H4 (cell line): ENCODE measurements at regions not wholly inside any gene's neighbourhood (a gene's known extent, or its start where the extent isn't known, plus 50 kb on each side); places are given as distances from the start of the nearest gene placed in this dataset.
A peak's percentile ranks its signal among the peaks of the same experiment; 100 is the strongest.

ENCODE experiments used
- DNase-seq: peaks from one replicate; pipeline ENCODE4 v3.0.0-alpha.2; 2015; ENCODE audit warnings: low spot score

DNA sequence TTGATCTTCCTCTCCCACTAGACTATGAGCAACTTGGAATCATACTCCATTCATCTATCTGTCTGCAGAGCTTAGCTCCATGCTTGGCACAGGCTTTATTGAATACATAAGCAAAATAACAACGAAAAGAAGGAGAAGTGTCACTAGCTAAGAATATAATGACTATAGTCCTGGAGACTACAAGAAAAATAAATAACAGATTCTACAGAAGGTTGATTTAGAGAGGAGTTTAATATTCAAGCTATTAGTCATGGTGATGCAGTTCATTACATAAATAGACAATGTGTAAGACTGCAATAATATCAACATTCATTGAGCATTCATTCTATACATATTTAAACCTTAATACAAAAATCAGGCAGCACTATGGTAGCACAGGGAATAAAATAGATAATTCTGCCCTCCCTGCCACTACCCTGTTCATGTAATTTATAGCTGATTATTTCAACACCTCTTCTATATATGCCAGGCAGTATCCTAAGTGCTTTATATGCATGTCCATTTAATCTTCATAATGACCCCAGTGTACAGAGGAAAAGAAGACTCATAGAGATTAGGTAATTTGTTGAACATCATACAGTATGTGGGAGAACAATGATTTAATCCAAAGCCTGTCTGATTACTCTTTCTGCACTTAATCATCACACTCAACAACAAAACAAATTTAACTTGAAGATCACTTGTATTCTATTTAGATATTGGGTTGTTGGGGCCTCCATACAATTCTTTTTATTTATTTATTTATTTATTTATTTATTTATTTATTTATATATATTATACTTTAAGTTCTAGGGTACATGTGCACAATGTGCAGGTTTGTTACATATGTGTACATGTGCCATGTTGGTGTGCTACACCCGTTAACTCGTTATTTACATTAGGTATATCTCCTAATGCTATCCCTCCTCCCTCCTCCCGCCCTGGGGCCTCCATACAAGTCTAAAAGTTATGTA is 165.3 kb downstream of the RNF152 start:
- DNase-seq, result no peak

DNA sequence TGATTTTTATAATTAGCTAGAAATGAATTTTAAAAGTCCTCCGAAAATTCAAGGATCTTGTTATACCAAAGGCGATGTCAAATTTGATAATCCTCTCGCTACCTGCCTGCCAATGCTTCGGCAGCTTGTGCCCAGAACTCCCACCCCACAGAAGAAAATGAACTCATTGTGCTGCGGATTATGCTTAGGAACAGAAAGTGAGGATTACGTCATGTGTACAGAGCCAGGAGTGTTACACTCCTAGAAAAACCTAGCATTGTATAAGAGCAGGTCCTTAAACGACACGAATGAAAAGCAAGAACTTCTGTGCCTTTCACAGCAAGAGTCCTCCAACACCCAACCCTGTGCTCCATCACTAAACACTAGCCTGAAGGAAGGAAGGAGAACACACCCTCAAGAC is 168.3 kb downstream of the RNF152 start:
- no peak for DNase-seq

DNA sequence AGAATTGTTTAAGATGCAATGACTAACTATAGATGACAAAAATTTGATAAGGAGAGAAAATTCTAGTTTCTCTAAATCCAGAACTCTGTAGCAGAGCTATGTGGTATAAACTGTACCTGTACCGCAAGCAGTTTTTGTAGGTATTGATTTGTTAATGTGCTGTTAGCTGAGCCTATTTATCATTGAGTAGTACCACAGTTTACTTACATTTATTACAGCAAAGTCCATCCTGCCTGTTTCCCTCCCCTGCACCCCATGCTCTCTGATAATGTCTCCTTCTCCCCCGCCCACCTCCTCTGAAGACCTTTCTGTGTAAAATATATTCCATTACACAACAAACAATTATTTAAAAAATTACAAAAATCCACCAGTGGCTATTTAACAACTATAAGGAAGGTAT is 170.6 kb downstream of the RNF152 start:
- no peak for DNase-seq

DNA sequence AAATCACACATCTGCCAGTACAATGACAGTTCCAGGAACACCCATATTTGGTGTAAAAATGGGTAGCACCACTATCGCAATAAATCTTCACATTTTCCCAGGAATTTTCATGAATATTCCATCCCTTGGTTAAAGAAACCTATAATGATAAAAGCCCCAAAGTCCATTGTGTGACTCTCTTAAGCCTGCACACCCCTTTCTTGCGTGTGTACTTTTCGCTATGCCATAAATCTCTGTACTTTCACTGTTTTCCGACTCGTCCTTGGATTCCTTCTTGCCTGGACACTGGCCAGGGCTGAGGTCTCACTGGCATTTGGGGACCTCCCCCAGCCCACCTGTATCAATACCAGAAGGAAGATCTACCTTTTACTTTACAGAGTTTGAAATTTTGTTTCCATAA is 172.3 kb downstream of the RNF152 start:
- no peak for DNase-seq

DNA sequence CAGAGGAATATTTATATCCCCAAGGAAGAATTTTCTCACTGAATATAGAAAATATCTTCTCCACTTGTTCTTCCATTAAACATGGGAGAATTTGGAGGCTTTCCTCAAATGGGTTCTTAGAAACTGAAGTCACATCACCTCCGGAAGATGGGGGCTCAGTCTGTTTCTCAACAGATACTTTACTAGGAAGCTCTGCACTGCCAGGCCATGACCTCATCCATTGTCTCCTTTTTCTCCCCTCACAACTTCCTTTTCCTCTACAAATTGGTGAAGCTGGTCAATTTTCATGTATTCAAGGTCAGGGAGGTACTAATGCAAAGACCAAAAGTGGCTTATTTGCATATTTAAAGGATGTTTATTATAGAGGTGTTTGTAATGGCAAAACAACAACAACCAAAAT is 173.1 kb downstream of the RNF152 start:
- DNase-seq, result no peak

DNA sequence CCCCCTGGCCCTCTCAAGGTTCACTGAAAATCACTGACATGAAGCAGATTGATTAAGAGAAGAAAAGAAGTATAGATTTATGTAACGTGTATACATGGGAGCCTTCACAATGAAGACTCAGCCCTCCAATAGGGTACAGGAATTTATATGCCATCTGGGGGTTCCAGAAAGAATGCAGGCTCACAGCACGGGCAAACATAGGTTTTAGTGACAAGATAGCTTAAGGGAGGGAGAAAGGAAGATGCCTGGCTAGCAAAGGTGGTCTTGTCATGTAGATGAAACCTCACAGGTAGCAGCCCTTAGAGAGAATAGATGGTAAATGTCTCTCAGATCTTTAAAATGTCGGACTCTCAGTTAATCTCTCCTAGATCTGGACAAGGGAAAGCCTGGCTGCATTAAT is 173.9 kb downstream of the RNF152 start:
- DNase-seq, result no peak

DNA sequence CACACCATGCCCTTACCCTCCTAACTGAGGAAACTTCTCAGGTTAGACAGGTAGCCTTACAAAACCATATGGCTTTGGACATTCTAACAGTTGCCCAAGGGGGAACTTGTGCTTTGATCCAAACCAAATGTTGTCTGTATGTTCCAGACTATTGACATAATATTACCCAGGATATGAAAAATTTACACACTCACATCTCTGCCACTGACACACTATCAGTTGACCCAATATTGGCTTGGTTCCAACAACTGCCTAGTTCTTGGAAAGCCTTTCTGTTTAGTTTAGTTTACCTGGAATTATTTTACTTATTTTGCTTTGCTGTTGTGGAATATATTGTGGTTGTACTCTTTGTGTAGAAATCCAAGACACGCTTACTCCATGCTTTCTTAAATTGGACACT is 178.4 kb downstream of the RNF152 start:
- no peak for DNase-seq

DNA sequence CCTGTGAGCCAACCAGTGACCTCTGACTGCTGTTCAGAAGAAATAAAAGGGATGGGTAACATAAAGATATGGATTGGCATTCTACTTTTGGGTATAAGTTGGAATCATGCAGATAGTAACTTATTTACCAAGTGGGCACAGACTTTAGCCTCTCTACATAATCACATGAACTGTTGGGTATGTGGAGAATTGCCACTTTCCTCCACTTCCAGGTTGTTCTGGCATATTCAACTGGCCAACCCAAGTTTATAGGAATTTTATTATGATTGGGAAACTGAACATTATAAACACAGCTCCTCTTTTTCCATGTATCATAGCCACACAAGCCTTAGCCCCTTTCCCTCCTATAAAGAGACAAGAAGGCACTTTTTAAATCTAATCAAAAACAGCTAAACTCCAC is 179.3 kb downstream of the RNF152 start:
- DNase-seq, result no peak

DNA sequence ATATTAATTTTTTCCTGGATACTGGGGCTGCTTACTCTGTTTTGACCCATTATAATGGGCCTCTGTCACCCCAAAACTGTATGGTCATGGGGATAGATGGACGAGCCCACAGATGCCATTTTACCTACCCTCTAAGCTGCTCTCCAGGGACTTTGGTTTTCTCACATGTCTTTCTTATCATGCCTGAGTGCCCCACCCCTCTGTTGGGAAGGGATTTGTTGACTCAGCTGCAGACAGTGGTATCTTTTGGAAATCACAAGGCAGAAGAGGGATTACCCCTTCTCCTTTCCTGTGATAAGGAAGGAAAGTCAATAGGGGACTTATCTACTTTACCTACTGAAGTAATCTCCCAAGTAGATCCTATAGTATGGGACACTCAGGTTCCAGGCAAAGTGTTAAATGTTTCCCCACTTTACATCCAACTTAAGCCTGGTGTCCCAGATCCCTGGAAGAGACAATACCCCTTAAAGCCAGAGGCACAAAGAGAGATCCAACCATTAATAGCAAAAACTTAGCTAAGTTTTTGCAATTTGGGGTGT is 182.7 kb downstream of the RNF152 start:
- no peak for DNase-seq

DNA sequence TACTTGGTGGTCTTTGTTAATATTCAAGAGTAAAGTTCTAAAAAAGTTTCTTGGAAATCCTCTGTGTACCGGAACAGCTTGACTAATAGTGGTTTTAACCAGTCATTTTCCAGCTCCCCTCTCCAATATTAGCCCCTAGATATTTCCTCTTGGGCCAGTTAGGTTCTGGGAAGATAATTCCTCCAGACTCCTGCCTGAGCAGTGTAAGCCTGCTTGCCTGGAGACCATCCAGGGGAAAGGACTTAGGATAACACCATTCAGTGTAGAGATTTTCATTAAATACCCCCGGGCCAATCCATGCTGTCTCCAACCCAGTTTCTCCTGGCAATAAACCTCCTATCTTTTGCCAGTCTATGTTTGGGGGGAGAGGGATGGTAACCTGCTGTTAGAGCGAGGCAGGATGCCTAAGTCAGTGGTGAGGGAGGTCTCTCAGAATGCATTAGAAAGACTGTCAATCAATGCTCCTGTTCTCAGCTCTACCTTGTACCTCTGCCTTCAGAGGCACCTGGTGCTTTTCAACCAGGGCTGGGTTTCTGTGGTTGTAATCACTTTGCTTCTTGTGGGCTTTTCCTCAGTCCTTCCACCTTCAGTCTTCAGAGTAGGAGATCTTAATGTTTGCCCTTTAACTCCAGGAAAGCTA is 186.4 kb downstream of the RNF152 start:
- no peak for DNase-seq

DNA sequence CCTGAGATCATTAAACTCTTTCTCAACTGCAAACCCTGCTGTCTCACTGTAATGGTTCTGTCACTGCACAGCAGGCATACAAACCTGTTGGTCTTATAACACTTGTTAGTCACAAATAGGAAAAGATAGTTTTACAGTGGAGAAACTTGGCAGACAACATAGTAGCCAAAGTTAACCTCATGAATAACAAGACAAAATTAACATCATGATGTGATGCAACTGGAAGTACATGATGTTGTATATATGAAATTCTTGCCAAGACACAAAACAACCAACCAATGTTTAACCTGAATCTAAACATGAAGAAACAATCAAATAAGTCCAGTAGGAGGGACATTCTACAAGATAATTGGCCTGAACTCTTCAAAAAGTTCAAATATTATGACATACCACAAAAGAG is 189.3 kb downstream of the RNF152 start:
- DNase-seq, result peak; percentile 46

DNA sequence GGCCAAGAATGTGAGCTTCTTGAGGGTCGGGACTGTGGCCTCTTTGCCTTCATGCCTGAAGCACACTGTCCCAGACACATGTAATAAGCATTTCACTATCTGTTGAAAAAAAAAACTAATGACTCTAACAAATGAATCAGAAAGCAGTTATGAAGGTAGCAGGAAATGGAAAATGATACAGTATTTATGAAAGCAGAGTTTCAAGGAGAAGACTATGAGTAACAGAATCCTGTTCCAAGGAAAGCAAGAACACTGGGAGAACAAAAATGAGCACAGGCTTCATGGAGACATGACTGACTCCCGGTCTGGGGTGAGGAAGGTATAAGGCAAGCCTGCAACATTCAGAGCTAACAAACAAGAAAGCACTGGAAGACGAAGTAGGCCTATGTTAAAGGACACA is 190.8 kb downstream of the RNF152 start:
- DNase-seq, result no peak

DNA sequence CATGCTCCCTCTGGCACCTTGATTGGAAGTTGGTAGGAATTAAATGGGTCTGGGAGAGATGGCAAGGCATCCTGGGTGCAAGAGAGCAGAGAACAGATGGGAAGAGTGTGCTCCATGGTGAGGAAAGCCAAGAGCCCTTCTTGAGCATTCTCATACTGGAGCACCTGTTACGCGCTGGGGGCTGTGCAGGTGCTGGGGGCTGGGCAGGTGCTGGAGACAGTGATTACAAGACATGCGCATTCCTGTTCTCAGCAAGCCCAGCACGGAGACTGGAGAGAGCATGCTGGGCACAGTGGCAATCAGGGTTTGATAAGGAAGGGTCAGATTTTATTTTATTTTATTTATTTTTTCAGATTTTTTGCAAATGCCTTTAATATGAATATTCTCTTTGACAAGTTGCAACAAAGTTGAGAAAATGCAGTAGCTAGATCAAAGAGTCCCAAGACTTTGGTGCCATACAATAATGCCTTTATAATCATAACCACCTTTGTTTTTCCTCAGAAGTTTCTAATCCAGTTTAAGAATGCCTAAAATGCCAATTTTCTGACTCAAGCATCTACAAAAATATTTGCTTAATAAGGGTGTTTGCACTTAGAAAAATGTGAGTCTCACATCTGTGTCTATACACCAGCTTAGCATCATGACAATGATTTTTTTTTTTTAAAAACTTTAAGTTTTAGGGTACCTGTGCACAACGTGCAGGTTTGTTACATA is 193.3 kb downstream of the RNF152 start:
- DNase-seq, result no peak

DNA sequence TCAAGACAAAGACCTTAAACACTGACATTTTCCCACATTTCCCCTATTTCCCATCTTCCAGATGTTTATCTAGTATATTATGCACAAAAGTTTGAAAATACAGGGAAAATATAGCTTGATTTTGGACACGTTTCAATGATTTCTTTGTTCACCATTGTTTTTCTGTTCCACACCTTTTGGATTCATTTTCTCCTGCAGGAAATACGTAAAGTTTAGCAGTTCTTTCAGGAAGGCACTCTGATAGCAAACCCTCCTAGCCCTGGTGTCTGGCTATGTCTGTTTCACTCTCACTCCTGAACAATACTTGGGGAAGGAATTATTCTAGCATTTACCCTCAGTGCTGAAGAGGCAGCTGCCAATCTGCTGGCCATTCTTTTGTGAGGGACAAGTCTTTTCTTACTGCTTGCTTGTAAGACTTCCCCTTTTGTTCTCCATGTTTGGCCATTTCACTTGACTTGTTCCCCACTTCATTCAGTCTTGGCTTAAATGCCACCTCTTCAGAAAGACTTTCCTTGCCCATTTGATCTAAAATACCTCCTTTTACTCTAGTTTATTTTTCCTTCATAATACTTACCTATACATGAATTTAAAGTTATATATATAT is 195.4 kb downstream of the RNF152 start:
- DNase-seq, result no peak

DNA sequence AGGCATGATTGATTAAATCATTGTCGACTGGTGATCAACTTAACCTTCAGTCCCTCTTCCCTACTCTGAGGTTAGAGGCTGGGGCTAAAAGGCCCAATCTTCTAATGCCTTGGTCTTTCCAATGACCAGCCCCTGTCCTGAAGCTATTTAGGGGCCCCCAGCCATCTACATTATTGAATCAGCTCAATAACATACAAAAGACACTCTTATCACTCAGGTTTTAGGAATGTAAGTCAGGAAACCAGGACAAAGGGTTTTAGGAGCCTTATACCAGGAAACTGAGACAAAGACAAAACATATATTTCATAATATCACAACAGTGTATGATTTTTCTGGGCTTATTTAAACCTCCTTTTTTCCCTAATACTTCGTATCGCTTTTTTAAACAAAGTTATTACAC is 198.6 kb downstream of the RNF152 start:
- no peak for DNase-seq

DNA sequence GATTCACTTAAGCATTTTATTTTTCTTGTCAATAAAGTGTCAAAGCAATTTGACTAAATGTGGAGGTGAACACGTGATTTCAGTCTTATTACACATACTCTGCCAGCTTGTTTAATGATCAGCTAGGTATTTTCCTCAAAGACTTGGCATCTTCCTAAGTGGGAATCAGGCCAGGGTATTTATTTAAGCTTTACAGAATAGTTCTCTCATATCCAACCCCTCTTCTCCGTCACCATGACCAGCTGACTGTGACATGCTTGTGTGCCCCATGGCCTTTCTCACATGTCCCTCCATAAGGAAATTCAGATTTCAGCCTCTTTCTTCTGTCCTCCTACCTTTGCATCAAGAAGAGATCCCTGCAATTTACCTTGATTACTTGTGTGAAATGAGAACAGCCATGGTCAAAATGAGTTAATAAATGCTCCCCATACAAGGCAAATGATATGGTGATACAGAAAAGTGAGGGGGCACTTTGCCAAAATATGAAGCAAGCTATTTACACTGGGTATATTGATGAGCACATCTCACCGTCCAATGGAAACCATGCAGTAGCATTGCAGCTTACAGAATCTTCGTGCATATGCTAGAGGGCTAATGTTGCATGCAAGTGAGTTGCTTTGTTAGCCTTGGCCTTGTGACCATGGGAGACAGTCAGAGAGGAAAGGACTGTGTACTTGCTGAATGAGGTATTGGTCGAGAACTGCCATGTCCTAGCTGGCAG is 202.2 kb downstream of the RNF152 start:
- DNase-seq, result no peak

DNA sequence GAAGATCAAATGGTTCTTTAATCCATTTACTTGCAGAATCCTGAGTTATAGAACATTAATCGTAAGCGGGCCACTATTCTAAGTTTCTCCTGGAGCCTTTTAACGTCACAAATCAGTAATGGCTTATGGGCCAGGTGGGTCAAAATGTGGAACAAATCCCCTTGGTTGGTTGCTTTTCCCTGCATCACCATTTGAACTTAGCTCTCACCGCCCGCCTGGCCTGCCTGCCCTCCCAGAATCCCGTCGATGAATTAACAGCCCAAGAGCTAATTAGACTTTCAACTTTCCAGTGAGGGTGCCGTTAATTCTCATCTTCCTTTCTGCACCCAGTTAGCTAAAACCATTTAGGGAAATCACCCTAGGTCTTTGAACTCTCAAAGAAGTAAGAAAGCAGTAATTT is 205.5 kb downstream of the RNF152 start:
- DNase-seq, result no peak

DNA sequence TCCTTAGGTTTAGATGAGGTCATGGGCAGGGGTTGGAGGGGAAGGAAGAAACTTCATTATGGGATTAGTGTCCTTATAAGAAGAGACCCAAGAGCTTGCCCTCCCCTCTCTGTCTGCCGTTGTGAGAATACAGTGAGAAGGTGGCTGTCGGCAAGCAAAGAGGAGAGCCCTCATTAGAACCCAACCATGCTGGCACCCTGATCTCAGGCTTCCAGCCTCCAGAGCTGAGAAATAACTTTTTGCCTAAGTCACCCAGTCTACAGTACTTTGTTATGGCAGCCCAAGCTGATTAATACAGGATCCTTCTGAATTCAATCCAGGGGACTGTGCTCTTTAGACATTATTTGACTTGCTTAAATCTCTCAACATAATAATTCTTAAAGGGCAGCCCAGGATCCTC is 209.0 kb downstream of the RNF152 start:
- DNase-seq, result no peak

DNA sequence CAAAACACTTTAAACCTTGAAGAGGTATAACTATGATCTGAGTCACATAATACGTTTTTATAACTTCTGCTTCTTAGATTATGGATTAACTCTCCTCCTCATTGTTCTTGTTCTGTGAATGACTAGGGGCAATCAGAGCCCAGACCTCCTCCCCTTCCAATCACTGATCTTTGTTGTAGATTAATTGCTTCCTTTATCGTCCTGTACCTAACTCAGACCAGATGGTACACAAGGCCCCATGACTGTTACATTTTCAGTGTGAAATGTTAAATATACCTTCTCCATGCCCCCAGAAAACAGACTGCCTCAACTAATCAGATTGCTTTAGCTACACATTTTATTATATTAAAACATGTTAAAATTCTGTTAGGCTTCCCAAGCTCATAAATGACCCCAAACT is 211.7 kb downstream of the RNF152 start:
- no peak for DNase-seq

DNA sequence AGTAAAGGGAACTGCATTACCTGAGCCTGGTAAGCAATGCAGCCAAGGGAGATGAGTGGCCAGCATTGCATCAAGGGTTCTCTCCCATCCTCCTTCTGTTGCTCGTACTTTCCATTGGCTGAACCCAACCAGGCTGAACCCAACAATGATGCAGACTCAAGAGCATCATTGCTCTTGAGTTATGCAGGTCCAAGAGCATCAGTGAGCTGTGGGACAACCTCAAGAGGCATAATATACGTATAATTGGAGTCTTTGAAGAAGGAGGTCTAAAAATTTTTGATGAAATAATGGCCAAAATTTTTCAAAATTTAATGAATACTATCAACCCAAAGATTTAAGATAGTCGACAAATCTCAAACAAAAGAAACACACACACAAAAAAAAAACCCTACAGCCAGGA is 213.0 kb downstream of the RNF152 start:
- DNase-seq, result no peak

DNA sequence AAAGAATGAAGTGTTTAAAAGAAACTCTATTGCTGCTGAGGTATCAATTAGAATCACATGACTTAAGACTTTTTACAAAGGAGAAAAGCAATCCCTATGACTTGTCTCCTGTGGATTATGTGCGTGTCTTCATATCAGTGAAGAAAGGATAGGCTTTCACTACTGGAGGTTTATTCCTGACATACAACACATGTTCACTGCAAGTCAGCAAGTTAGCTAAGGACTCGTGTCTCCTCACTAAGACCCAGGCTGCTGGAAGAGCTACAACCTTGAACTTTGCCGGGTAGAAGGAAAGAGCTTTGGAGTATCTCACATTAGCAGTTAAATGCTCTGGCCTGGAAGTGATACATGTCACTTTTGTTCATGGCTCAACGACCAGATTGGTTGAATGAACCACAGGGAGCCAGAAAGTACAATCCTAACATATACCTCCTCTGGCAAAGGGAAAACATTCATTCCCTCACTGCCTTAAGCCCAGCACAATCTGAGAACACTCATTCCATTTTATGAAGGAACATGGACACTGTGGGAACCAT is 215.3 kb downstream of the RNF152 start:
- no peak for DNase-seq
